NAMALWA (cell line): ENCODE measurements at regions not wholly inside any gene's neighbourhood (a gene's known extent, or its start where the extent isn't known, plus 50 kb on each side); places are given as distances from the start of the nearest gene placed in this dataset.

Experiments used
- DNase-seq: peaks from one replicate; pipeline ENCODE4 v3.0.0-alpha.2; 2015; ENCODE audit warnings: low spot score

GRCh38 chr2:172153156-172153555, 50.5 kb upstream of the DLX2 start:
- DNase-seq, result no peak

- DNase-seq, result no peak
These were observed 51.1 kb upstream of the DLX2 start for GRCh38 chr2:172153757-172154156.

GRCh38 chr2:172155752-172156151, 53.1 kb upstream of the DLX2 start:
- DNase-seq, result no peak

GRCh38 chr2:172160839-172161238, 58.1 kb upstream of the DLX2 start:
- DNase-seq, result no peak

- no peak for DNase-seq
These were observed 59.6 kb upstream of the DLX2 start for GRCh38 chr2:172162225-172162733.

GRCh38 chr2:172162739-172163336, 60.1 kb upstream of the DLX2 start:
- no peak for DNase-seq

GRCh38 chr2:172168917-172169346, 66.2 kb upstream of the DLX2 start:
- DNase-seq, result no peak

- DNase-seq, result no peak
These were observed 66.9 kb upstream of the DLX2 start for GRCh38 chr2:172169611-172170010.

- peak; percentile 8 for DNase-seq
These were observed 69.9 kb upstream of the DLX2 start for GRCh38 chr2:172172513-172173173.

GRCh38 chr2:172173174-172173706, 70.5 kb upstream of the DLX2 start:
- no peak for DNase-seq

GRCh38 chr2:172177581-172177980, 74.9 kb upstream of the DLX2 start:
- no peak for DNase-seq

- no peak for DNase-seq
These were observed 75.3 kb upstream of the DLX2 start for GRCh38 chr2:172177996-172178395.

GRCh38 chr2:172179045-172179701, 76.5 kb upstream of the DLX2 start:
- DNase-seq, result no peak

- no peak for DNase-seq
These were observed 79.1 kb upstream of the DLX2 start for GRCh38 chr2:172181840-172182239.

- DNase-seq, result no peak
These were observed 79.9 kb upstream of the DLX2 start for GRCh38 chr2:172182624-172183023.

GRCh38 chr2:172193331-172194089, 90.8 kb upstream of the DLX2 start:
- DNase-seq, result no peak

- DNase-seq, result no peak
These were observed 93.2 kb upstream of the DLX2 start for GRCh38 chr2:172195836-172196376.

GRCh38 chr2:172196768-172197431, 94.2 kb upstream of the DLX2 start:
- DNase-seq, result no peak

- no peak for DNase-seq
These were observed 95.7 kb upstream of the DLX2 start for GRCh38 chr2:172198361-172198760.

GRCh38 chr2:172198908-172199307, 96.2 kb upstream of the DLX2 start:
- DNase-seq, result no peak

GRCh38 chr2:172200495-172201085, 97.9 kb upstream of the DLX2 start:
- peak; percentile 59 for DNase-seq
